Right lobe of liver (tissue), 6 donors: ENCODE measurements at regions not wholly inside any gene's neighbourhood (a gene's known extent, or its start where the extent isn't known, plus 50 kb on each side); places are given as distances from the start of the nearest gene placed in this dataset.
A peak's percentile ranks its signal among the peaks of the same experiment; 100 is the strongest.

ENCODE experiments used
- ATAC-seq, 4 donors: fragments of 200-7000 bp; cut with Tn5 transposase; one replicate each; pipeline ENCODE4 v1.9.1; 2020; ENCODE audit warnings: mild to moderate bottlenecking in 4 of 4, moderate library complexity in 4 of 4
- DNase-seq, 3 donors: peaks; one replicate each; pipeline ENCODE4 v3.0.0-alpha.2; 2020
- H3K27ac ChIP-seq, 3 donors: fragments of 200-600 bp; one replicate each; pipeline ENCODE4 v1.8.0; 2022
- H3K27me3 ChIP-seq, 2 donors: fragments of 200-600 bp; one replicate each; pipeline ENCODE4 v1.8.0; 2022
- H3K36me3 ChIP-seq, 4 donors: fragments of 200-600 bp; sonication (generic) in 1 of 4; one replicate each; pipeline versions ENCODE4 v1.5.1 to v1.8.0; 2017 to 2022; ENCODE audit warnings: control low read depth in 1 of 4
- H3K4me1 ChIP-seq, 4 donors: fragments of 200-600 bp; sonication (generic) in 1 of 4; one replicate each; pipeline versions ENCODE4 v1.5.1 to v1.8.0; 2017 to 2022; ENCODE audit warnings: control low read depth in 1 of 4
- H3K4me3 ChIP-seq, 3 donors: fragments of 200-600 bp; one replicate each; pipeline ENCODE4 v1.8.0; 2022
- H3K9me3 ChIP-seq, 4 donors: fragments of 200-600 bp; sonication (generic) in 1 of 4; one replicate each; pipeline versions ENCODE4 v1.5.1 to v1.8.0; 2017 to 2022; ENCODE audit warnings: control low read depth in 1 of 4
- POLR2A ChIP-seq: fragments of 450-650 bp; IDR thresholded peaks from one replicate; pipeline ENCODE4 v1.6.1; 2017; ENCODE audit warnings: antibody characterized with exemption, mild to moderate bottlenecking
- WGBS: methylation state at CpG from one replicate; pipeline ENCODE4 v1.1.6; 2018; ENCODE audit warnings: low coverage, low lambda C conversion rate; ENCODE audit not compliant: insufficient coverage; ENCODE audit errors: missing lambda C conversion rate; 5-methylcytosine and 5-hydroxymethylcytosine counted together
- intact Hi-C, 2 donors: fragments of 100-400 bp; cut with DNase I; formaldehyde crosslinking; loops; one replicate each; pipeline versions ENCODE4 v1.11.2 to v1.14.1; 2022
- TF ChIP-seq, protein P1 (sequence below), 4 donors: fragments of 200-600 bp in 3 of 4; fragments of 450-650 bp in 1 of 4; IDR thresholded peaks; one replicate each; pipeline versions ENCODE4 v1.5.1 to v1.8.0; 2016 to 2022; ENCODE audit warnings: antibody characterized with exemption in 4 of 4, mild to moderate bottlenecking in 2 of 4
- donor health status: DM: no; HTN: yes; CAD: no.
- donor health status: DM: no; HTN: no; CAD: no.
- donor health status: DM: no; HTN: no; CAD: no.
- donor health status: DM: no; HTN: yes; CAD: no.
- donor health status: DM: no; HTN: yes; CAD: no.

DNA sequence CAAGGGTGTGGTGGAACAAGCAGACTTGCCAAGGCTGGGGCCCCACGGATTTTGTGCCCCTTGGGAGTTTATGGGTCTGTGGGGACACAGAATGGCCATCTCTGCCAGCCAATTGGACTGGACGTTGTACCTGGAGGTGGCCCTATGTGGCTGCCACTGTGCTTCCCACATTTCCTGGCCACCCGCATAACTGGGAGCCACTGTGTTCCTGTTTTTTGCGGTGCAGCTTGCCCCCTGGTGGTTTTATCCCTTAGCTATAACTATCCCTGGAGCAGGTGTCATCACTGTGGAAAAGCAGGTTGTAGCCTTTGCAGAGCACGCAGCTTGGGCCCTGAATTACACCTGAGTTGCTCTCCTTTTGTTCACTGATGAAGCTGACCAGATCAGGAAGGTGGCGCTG lies 306.3 kb downstream of the ZPLD1 start:
- no peaks in the 10 kb centered on the region for H3K36me3 ChIP-seq
- WGBS, result 33% methylated on average over 2 of the region's 6 CpGs
- no peak for TF ChIP-seq POLR2A
- TF ChIP-seq, protein P1, sequence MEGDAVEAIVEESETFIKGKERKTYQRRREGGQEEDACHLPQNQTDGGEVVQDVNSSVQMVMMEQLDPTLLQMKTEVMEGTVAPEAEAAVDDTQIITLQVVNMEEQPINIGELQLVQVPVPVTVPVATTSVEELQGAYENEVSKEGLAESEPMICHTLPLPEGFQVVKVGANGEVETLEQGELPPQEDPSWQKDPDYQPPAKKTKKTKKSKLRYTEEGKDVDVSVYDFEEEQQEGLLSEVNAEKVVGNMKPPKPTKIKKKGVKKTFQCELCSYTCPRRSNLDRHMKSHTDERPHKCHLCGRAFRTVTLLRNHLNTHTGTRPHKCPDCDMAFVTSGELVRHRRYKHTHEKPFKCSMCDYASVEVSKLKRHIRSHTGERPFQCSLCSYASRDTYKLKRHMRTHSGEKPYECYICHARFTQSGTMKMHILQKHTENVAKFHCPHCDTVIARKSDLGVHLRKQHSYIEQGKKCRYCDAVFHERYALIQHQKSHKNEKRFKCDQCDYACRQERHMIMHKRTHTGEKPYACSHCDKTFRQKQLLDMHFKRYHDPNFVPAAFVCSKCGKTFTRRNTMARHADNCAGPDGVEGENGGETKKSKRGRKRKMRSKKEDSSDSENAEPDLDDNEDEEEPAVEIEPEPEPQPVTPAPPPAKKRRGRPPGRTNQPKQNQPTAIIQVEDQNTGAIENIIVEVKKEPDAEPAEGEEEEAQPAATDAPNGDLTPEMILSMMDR (IDR thresholded peaks at IDR 0.05), result peak; percentile 37 to 69 (median 56)
- ATAC-seq (peak; percentile 93 to 95 (median 94)), DNase-seq (peak in 2 of 3 donors; percentile 38 to 65)
- intact Hi-C loops, result no loop called here
- no peak overlapping the region for H3K27ac ChIP-seq
- H3K9me3 ChIP-seq, result no peaks in the 10 kb centered on the region
- H3K4me3 ChIP-seq, result no peak overlapping the region
- H3K4me1 ChIP-seq, result no peaks in the 10 kb centered on the region
- no peaks in the 10 kb centered on the region for H3K27me3 ChIP-seq

DNA sequence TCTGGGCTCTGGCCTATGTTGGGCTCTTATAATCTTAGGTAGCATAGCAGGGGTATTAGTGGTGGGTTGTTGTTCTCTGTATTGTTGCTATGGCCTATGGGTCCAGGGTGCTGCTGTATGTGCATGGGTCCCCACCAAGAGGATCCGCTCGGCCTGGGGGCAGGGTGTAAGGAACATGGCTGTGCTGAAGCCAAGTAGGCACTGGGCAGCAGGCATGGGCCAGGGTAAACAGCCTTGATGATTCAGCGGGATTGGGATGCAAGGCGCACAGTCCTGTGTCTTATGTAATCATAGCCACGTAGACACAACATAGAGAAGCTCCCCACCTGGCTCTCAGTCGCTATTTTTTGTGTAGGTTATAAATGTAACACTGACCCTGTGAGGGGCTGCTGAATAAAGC lies 306.9 kb downstream of the ZPLD1 start:
- ATAC-seq (peak; percentile 10 to 65 (median 40)), DNase-seq (no peak)
- Histone ChIP-seq H3K9me3 (no peaks in the 10 kb centered on the region), H3K4me1 (no peaks in the 10 kb centered on the region), H3K36me3 (no peaks in the 10 kb centered on the region), H3K27me3 (no peaks in the 10 kb centered on the region), H3K4me3 (no peak overlapping the region), H3K27ac (no peak overlapping the region)
- 90% methylated on average over 2 of the region's 6 CpGs for WGBS
- intact Hi-C loops, result no loop called here
- TF ChIP-seq, protein P1 (IDR thresholded peaks at IDR 0.05), result no peak
- TF ChIP-seq POLR2A, result no peak

- peak; percentile 61 to 69 (median 62) for ATAC-seq
- TF ChIP-seq, protein P1 (IDR thresholded peaks at IDR 0.05), result peak; percentile 31 to 52 (median 41)
- no peak for TF ChIP-seq POLR2A
- intact Hi-C loops, result no loop called here
- Histone ChIP-seq H3K27ac (no peak overlapping the region), H3K4me1 (no peaks in the 10 kb centered on the region), H3K4me3 (no peak overlapping the region), H3K36me3 (no peaks in the 10 kb centered on the region), H3K9me3 (no peaks in the 10 kb centered on the region), H3K27me3 (no peaks in the 10 kb centered on the region)
- 16% methylated on average over 4 of the region's 4 CpGs for WGBS
- no peak for DNase-seq
These were observed 311.1 kb downstream of the ZPLD1 start for GRCh38 chr3:102745881-102746280.

DNA sequence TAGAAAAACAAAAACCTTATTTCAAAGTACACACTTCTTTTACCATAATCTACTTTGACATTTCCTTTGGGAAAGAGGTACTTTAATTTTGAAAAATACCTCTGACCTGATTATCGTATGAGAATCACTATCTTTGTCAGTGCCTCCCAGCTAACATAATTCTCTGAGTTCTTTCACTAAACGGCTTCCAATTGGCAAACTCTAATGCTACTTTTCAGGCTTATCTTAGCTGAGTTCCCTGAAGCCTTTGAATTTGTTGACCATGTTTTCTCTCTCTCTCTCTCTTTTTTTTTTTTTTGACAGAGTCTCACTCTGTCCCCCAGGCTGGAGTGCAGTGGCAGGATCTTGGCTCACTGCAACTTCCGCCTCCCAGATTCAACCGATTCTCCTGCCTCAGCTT lies 312.8 kb downstream of the ZPLD1 start:
- H3K9me3 ChIP-seq, result no peaks in the 10 kb centered on the region
- intact Hi-C loops, result no loop called here
- WGBS, result 50% methylated on average over 3 of the region's 4 CpGs
- no peaks in the 10 kb centered on the region for H3K4me1 ChIP-seq
- H3K4me3 ChIP-seq, result no peak overlapping the region
- TF ChIP-seq, protein P1 (IDR thresholded peaks at IDR 0.05), result no peak
- no peak for TF ChIP-seq POLR2A
- no peak overlapping the region for H3K27ac ChIP-seq
- ATAC-seq (no peak), DNase-seq (no peak)
- no peaks in the 10 kb centered on the region for H3K36me3 ChIP-seq
- H3K27me3 ChIP-seq, result no peaks in the 10 kb centered on the region

DNA sequence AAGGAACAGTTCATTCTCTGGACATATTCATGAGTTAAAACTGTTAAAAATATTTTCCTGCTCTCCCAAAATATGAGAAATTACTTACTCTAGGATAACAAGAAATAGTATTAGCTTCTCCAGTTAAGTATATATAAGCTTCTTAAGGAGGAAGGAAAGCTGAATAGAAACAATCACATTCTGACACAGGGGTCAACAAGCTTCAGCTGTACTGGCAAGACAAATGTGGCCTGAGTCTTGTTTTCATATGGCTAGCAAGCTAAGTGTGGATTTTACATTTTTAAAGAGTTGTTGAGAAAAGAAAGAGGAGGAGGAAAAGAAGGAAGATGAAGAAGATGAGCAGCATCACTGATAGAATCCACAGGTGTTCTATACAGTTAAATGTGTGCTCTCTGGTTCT lies 313.8 kb downstream of the ZPLD1 start:
- H3K27ac ChIP-seq, result no peak overlapping the region
- H3K9me3 ChIP-seq, result no peaks in the 10 kb centered on the region
- no peaks in the 10 kb centered on the region for H3K27me3 ChIP-seq
- no peaks in the 10 kb centered on the region for H3K4me1 ChIP-seq
- DNase-seq, result no peak
- intact Hi-C loops, result no loop called here
- H3K4me3 ChIP-seq, result no peak overlapping the region
- ATAC-seq, result no peak
- TF ChIP-seq POLR2A, result no peak
- TF ChIP-seq, protein P1 (IDR thresholded peaks at IDR 0.05), result no peak
- no peaks in the 10 kb centered on the region for H3K36me3 ChIP-seq
